NCI-H748 (cell line): ENCODE measurements at regions not wholly inside any gene's neighbourhood (a gene's known extent, or its start where the extent isn't known, plus 50 kb on each side); places are given as distances from the start of the nearest gene placed in this dataset.
"Not testable (repeated sequence)": the region's sequence is repeated elsewhere in the genome, so short reads cannot be mapped to it uniquely, and the experiment has no call there.

Source experiments
- DNase-seq: peaks from one replicate; lab custom pipeline; 2025; ENCODE audit not compliant: unreplicated experiment; lab: John Stamatoyannopoulos, UW

DNA sequence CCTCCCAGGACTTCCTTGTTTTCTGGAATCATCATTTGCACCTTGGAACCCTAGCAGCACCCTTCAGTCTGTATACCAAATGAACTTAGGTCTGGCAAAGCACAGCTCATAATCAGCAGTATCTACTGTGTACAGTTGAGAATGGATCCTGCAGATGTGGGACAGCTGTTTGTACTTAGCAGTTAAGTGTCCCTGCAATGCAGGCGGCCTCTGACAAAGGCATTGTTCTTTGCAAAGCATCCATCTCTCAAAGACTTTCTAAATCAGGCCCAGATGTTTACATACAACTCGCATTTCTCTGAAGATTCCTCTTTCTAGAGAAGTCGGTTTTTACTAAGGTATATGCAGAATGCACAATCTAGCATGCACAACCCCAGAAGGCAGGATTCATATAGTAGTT lies 170.5 kb upstream of the RBM19 start:
- no peak for DNase-seq

DNA sequence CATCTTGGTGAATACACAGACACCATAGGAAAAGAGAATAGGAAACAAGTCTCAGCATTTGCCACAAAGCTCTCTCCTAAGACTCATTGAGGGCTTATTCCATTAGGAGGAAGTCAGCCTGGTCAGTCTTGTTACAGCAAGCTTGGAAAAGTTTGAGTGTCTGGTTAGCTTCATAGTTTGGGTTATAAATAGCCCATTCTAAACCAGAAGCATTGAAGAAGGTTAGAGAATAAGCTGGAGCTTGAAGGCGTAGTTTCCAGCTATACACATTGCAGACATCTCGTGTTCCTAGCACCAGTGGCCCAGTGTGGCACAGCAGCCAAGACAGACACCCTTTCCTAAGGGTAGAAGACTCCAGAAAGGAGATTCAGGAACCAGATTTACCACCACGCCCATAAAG lies 168.8 kb upstream of the RBM19 start:
- no peak for DNase-seq

DNA sequence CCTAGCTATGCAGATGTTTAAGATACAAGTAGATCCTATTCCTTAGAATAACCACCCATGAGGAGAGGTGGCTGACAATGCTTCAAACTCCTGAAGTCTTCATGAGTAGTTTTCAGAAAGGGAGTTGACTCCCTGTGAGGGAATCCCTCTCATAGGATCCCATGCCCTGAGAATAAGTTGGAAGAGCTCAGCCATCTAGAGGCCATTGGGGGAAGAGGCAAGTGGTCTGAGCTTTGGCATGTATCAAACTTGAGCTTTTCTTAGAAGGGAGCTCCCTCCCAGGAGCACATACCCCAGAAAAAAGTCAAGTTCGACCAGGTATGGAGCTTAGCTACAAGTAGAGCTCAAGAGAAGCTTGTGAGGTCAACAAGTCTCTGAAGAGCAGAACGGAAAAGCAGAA lies 165.7 kb upstream of the RBM19 start:
- DNase-seq: no peak

- DNase-seq: no peak
Observed at GRCh38 chr12:114123108-114123507, 157.0 kb upstream of the RBM19 start.

DNA sequence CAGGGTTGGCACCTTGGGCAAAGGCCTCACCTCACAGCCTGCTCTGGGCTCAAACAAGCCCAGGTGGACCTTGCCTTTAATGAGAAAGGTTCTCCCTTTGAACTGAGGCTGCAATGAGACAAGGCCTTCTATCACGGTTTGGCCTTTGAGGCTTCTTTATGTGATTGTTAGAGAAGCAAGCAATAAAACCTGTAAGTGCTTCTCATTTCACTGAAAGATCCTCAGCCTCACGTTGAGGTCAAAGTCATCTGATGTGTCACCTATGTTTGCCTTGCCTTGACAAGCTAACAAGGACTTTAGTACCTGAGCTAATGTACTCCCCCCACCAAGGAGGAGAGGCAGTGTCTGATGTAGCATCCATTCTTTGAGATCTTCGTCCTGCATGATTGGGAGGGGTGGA lies 155.9 kb upstream of the RBM19 start:
- DNase-seq: no peak

- no peak for DNase-seq
Observed at GRCh38 chr12:114119316-114119715, 153.2 kb upstream of the RBM19 start.

- no peak for DNase-seq
Observed at GRCh38 chr12:114096461-114096860, 130.3 kb upstream of the RBM19 start.

DNA sequence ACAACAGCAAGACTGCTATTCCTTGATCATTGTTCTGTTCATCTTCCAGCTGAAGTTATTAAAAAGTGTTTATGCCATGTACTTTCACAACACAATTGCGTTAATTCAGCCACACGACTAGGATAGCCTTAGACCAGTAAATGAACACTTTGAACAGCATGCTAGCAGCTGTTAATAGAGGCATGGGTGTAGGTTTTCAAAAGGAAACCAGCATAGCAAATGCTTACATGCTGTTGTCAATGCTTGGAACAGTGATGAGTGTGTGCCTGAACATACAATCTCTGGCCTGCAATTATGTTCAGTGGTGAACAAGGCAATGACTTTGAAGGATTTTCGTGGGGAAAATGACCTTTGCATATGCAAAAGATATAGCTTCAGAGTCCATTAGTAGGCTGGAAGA lies 127.4 kb upstream of the RBM19 start:
- no peak for DNase-seq

- no peak for DNase-seq
Observed at GRCh38 chr12:114092981-114093380, 126.9 kb upstream of the RBM19 start.

GRCh38 chr12:114090211-114090610 lies 124.1 kb upstream of the RBM19 start:
- DNase-seq: no peak

DNA sequence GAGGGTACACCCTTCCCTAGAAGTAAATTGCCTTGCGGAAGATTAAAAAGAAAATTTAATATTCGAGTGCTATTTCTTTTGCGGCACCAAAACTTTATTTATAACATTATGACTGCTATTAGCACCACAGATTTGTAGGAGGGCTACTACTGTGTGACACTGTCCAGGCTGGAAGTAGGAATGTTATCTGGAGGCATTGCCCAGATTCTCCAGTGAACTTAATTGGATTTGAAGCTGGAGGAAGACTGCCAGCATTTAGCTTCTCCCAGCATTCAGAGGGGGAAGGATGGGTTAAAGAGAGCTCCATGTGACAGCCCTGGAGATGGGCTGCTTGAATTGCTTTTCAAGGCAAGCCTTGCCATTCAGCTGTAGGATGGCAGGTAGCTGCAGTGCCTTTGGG lies 107.0 kb upstream of the RBM19 start:
- no peak for DNase-seq

GRCh38 chr12:114069507-114069906 lies 103.4 kb upstream of the RBM19 start:
- DNase-seq: no peak

GRCh38 chr12:114064497-114064896 lies 98.4 kb upstream of the RBM19 start:
- DNase-seq: no peak

DNA sequence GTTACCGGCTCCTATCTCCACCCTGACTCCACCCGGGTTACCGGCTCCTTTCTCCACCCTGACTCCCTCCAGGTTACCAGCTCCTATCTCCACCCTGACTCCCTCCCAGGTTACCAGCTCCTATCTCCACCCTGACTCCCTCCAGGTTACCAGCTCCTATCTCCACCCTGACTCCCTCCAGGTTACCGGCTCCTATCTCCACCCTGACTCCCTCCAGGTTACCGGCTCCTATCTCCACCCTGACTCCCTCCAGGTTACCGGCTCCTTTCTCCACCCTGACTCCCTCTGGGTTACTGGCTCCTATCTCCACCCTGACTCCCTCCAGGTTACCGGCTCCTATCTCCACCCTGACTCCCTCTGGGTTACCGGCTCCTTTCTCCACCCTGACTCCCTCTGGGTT lies 97.9 kb upstream of the RBM19 start:
- DNase-seq: not testable (repeated sequence)

GRCh38 chr12:114063435-114063834 lies 97.3 kb upstream of the RBM19 start:
- DNase-seq: no peak

DNA sequence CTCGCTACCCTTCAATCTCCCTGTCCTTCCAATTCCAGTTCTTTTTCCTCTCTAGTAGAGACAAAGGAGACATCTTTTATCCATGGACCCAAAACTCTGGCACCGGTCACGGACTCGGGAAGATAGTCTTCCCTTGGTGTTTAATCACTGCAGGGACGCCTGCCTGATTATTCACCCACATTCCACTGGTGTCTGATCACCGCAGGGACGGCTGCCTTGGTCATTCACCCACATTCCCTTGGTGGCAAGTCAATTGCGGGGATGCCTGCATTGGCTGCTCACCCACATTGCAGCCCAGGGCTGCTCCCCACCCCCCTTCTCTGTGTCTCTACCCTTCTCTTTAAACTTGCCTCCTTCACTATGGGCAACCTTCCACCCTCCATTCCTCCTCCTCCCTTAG lies 90.2 kb upstream of the RBM19 start:
- not testable (repeated sequence) for DNase-seq

DNA sequence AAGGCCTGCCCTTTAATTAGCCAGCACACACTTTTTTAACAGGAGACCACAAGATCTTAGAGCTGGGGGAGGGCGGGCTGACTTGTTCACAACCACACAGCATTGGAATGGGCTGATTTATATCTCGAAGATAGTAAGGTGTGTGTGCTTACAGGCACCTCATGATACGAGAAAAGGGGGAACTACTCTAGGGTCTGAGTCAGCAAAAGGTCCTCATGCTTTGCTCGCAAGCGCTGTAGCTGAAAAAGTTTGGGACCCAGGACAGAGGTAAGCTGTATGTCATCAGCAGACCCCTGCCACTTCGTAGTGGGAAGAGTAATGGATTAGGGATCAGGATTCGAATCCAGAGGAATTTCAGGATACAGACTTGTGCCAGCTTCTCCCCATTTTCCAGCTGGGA lies 88.9 kb upstream of the RBM19 start:
- no peak for DNase-seq

GRCh38 chr12:114046236-114046998 lies 80.3 kb upstream of the RBM19 start:
- DNase-seq: no peak

DNA sequence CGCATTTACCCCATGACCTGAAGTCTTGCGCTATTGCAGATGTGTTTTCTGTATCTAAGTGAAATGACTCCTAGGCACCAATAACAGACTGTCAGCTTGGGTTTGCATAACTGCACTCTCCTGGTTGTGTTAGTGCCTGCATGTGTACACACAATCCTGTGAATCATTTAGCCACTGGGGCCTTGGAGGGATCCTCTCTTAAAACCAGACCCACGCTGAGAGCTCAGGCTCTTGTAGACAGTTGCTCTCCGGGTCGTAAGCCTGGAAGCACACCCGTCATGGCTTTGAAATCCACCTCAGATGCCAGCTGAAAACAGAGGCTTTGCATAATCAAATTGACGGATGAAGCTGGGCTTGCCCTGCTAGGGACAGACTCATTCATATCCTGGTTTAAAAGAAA lies 79.2 kb upstream of the RBM19 start:
- DNase-seq: no peak

- DNase-seq: no peak
Observed at GRCh38 chr12:114041590-114041989, 75.5 kb upstream of the RBM19 start.

- no peak for DNase-seq
Observed at GRCh38 chr12:114041136-114041535, 75.0 kb upstream of the RBM19 start.

DNA sequence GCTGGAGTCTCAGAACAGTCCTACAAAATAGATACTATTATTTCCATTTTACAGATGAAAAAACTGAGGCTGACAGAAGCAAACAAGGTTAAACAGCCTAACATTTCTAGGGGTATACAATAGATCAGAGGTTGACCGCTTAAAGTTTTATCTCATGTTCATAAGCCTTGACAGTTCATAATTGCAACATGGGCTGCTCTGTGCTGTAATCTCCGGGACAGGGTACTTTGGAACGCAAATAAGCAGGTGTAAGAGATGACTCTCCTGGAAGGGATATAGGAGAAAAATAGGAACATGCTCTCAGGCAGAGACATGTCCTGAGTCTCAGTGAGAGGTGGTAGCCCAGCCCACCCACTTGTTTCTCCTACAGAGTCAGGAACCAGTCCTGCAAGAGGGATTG lies 72.8 kb upstream of the RBM19 start:
- no peak for DNase-seq

- DNase-seq: no peak
Observed at GRCh38 chr12:114032801-114033200, 66.7 kb upstream of the RBM19 start.
